ENCODE measurements at regions not wholly inside any gene's neighbourhood (a gene's known extent, or its start where the extent isn't known, plus 50 kb on each side); places are given as distances from the start of the nearest gene placed in this dataset.
A peak's percentile ranks its signal among the peaks of the same experiment; 100 is the strongest.

DNA sequence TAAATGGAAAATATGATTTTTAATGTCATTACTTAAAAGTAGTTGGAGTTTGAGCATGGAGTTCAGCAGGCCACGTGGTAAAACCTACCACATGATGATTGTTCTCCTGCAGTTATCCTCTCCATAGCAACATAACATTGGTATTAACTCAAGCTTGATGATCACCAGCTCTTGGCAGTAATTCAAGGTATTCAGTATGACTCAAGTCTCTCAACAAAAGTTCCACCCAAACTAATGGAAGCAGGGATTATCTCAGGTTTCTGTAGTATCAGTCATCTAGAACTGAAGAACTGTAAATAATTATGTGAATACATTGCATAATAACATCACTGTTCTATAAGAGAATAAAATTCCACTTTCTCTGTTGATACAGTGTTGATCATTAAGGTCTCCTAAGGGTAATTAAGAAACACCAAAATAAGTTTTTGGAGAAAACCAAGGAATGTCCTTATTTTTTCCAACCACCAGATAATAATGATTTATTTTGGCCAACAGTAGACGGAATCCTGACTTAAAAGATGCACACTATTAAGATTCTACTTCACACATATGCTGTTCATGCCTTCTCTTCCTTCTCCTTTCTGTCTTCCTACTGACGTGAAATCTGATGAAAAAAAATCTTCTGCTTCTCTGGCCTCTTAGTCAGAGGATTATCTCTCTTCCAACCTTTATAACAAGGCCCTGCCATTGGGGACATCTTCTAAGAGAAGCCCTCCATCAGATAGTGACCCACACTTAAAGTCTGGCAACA lies 1092.3 kb downstream of the EFNB2 start:
- no peak for DNase-seq (ENCODE audit: low read depth)

DNA sequence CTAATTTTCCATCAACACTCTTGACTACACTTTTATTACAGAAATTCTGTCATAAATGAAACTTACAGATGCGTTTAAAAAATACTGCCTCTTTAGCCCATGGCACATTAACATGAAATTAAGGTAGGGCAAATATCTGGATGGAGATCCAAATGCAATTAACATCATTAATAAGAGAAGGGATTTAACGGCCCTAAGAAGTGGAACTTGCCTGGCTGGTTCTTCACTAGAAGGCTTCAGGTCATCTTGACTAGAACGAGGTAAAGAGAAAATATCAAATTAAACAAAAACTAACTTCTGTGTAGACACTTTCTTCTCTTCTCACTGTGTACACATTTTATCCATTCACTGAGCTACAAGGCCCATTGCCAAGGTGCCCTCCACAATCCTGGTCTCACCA lies 1093.4 kb downstream of the EFNB2 start:
- no peak for DNase-seq (ENCODE audit: low read depth)

DNA sequence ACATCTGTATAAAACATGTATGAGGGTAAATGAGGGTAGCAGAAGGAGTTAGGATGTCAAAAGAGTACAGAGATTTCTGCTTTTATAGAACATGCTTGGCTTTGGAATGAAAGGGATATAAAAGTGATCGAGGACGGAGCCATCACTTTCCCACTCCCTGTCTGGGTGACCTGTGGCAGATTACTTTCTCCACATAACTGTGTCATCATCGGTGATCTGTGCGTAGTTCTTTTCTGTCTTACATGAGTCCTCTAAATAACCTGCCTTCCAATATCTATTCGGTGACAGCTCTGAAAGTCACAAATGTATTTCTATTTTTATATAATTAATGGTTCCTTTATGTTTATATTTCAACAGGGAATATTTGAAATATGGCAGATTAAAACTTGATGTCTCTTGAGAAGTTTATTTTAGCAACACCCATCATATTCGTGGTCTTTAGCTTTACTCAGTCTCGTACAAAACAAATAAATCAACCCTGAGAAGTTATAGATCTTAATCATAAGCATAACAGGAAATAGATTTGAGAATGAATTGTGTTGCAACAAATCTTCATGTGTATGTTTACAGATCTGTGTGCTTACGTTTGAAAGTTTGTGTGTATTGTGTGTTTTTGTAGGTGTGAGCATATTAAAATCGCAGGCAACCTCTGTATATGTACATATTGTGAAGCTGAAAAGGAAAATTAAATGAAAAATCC lies 1094.3 kb downstream of the EFNB2 start:
- no peak for DNase-seq (ENCODE audit: low read depth)

- DNase-seq (ENCODE audit: low read depth), result no peak
Observed at GRCh38 chr13:105436943-105437342, 1098.5 kb downstream of the EFNB2 start.

GRCh38 chr13:105432438-105432837 lies 1103.0 kb downstream of the EFNB2 start:
- no peak for DNase-seq (ENCODE audit: low read depth)

DNA sequence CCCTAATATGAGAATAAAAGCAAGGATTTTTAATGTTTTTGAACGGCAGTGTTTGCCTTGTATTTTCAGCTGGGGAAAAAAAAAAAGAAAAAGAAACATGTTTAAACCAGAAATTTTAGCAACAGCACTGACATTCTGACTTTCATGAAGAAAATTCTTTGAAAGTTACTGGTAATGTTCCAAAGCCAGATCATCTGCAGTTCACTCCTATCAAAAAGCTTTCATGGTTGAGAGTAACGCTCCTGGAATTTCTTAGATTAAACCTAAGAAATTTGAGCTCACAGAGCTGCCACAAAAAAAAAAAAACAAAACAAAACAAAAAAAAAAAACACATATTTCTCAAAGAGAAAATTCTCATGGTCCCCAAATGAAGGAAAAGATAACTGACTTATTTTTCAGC lies 1106.7 kb downstream of the EFNB2 start:
- DNase-seq (ENCODE audit: low read depth), result no peak

DNA sequence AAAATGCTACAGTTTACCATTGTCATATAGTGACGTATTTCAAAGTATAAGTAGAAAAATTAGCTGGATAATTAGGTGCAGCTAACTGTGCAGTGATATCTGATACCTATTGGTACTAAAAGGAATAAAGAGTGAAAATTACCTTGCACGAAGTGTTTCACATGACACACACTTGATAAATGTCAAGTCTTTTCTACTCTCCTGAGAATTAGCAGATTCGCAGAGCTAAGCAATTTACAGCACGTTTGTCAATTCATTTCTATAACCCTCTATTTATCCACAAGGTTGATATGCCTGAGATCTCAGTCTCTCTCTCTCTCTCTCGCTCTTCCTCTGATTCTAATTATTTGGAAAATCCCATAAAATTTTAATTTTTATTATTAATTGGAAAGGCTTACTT lies 1109.0 kb downstream of the EFNB2 start:
- DNase-seq (ENCODE audit: low read depth), result no peak

- no peak for DNase-seq (ENCODE audit: low read depth)
Observed at GRCh38 chr13:105414639-105415038, 1120.8 kb downstream of the EFNB2 start.

DNA sequence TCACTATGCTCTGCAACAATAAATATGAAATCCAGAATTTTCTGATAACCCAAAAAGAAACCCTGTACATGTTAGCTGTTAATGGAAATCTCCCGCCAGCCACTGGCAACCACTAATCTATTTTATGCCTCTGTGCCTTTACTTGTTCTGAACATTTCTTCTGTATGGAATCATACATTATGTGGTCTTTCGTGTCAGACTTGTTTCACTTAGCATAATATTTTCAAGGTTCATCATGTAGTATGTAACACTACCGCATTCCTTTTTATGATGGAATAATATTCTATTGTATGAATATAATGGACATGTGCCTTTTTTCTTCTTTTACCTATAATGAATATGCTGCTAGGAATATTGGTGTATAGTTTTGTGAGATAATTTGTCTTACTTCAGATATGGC lies 1123.3 kb downstream of the EFNB2 start:
- DNase-seq (ENCODE audit: low read depth), result no peak

- peak; percentile 1 for DNase-seq (ENCODE audit: low read depth)
Observed at GRCh38 chr13:105410602-105411001, 1124.9 kb downstream of the EFNB2 start.

DNA sequence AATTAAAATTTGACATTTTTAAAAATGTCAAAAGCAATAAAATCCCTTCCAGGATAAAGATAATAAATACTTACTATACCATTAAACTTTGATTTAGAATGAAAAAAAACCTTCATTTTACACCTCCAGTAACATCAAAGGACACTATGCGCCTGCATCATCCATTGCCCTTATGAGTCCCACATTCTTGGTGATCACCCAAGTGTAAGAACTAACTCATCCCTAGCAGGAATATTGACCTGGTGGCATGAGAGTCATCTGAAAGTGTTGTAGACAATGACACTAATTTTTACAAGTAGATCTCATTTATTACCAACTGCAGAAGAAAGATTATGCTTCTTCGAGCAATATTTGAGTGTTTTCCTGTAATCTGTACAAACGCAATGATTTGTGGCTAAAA lies 1128.9 kb downstream of the EFNB2 start:
- no peak for DNase-seq (ENCODE audit: low read depth)

GRCh38 chr13:105403086-105403485 lies 1132.4 kb downstream of the EFNB2 start:
- no peak for DNase-seq (ENCODE audit: low read depth)

GRCh38 chr13:105395041-105395440 lies 1140.4 kb downstream of the EFNB2 start:
- DNase-seq (ENCODE audit: low read depth), result no peak

DNA sequence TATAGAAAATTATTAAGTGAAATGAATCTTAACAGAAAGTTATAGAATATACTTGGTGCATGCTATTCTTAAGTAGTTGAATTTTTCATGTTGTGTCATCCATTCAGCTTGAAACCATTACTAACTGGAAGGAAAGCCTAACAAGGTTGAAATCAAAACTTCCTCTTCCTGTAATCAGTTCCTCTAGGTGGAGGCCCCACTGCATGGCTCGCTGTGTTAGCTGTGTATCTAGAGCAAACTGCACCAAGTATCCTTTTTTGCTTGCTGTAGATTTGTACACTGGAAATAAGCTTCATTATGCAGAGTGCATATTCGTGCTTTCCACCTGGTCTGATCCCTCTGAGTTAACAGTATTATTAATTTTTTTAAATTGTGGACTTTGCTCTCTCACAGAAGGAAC lies 1146.1 kb downstream of the EFNB2 start:
- no peak for DNase-seq (ENCODE audit: low read depth)

DNA sequence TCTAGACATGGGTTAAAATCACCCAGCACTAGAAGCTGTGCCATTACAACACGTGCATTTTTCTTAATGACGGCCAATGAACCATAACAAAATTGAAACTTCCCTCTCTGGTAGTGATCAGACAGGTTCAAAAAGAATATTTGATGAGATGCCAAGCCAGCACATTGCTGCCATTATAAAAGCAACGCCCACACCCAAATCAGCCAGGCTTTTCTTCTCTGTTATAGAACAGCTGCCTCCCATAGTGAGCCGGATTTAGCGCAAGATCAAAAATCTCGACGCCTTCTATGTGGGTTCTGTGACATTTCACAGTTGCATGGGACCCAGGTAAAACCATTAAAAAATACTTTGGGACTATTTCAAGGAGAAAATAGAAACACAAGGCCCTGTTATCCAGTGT lies 1158.0 kb downstream of the EFNB2 start:
- DNase-seq (ENCODE audit: low read depth), result no peak

- no peak for DNase-seq (ENCODE audit: low read depth)
Observed at GRCh38 chr13:105370011-105370650, 1165.3 kb downstream of the EFNB2 start.

DNA sequence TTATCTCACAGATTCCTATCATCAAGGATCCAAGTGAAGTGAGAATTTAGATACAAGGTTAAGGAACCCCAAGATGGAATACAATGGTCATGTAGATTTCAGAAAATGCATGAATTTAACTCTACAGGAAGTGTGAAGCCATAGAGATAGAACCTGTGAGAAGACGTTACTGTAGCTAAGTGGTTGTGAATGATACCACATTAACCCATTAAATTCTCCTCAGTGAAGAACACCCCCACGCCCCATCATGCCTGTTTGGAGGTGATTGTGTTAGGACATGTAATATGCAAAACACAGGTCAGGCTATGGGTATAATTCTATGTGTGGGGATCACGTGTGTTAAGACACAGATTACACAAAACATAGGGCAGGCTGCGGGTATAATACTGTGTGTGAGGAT lies 1166.7 kb downstream of the EFNB2 start:
- no peak for DNase-seq (ENCODE audit: low read depth)

DNA sequence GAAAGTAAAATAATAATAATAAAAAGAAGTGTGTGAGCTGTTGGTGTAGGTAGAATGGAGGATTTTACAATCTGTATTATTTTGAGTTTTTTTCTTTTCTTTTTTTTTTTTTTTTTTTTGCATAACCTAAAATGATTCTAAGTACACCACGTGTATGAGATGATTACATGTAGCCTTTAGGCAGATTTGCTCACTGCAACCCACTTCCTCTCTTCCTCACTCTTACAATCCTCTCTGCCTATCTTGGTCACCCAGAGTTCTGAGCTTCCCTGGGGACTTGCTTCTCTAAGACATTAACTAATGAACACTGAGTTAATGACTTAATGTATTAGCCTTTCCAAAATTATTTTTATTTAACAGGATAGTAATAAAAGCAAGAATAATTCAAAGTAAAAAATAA lies 1169.6 kb downstream of the EFNB2 start:
- DNase-seq (ENCODE audit: low read depth), result no peak

DNA sequence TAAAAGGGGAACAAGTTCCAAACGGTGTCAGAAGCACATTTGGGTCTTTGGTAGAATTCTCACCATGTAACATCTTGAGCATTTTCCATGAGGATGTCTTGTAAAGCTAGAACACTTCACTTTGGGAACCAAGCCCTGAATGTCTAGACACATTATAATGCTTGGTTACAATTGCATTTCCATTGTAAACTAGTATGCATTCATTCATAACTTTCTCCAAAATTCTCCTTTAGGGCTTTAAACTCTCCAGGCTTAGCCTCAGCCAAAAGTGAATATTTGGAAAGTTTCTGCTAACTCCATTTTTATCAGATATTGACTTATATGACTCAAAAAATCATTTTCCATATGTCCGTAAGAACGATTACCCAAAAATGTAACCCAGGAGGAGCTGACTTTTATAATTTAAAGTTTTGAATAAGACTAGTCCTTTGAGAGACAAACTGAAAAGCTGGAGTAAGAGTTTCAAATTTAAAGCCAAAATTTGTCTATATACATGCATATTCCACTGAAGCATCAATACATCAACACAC lies 1170.4 kb downstream of the EFNB2 start:
- DNase-seq (ENCODE audit: low read depth), result no peak

- no peak for DNase-seq (ENCODE audit: low read depth)
Observed at GRCh38 chr13:105364191-105364590, 1171.3 kb downstream of the EFNB2 start.

GRCh38 chr13:105363261-105364190 lies 1171.9 kb downstream of the EFNB2 start:
- DNase-seq (ENCODE audit: low read depth), result no peak

GRCh38 chr13:105353654-105354053 lies 1181.8 kb downstream of the EFNB2 start:
- DNase-seq (ENCODE audit: low read depth), result no peak

Measured in activated T-cell treated with anti-CD3 and anti-CD28 coated beads for 1 hour (primary cell).